HG03565 (cell line): ENCODE measurements at regions not wholly inside any gene's neighbourhood (a gene's known extent, or its start where the extent isn't known, plus 50 kb on each side); places are given as distances from the start of the nearest gene placed in this dataset.

Experiments
- ATAC-seq: cut with Tn5 transposase; IDR thresholded peaks from one replicate; pipeline ENCODE4 v1.9.1; 2021; ENCODE audit warnings: mild to moderate bottlenecking, moderate library complexity; ENCODE audit not compliant: unreplicated experiment

DNA sequence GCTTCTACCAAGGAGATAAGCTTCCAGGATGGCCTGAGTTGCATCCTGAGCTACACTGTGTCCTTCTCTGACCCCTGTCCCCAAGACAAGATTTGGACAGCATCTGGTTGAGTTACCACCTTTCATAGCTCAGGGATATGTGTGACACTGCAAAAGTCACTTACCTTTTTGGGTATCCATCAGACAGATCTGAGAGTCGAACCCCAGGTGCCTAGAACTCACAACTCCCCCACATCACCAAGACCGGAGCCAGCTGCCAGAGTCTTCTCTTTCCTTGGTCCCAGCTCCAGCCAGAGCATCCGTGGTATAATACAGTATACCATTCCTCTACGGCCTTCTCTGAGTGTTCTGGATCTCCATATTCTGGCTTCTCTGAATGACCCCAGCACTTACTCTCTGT lies 133.0 kb downstream of the CD83 start:
- no peak for ATAC-seq

GRCh38 chr6:14252271-14252850 lies 134.8 kb downstream of the CD83 start:
- ATAC-seq, result no peak

GRCh38 chr6:14254505-14254904 lies 136.9 kb downstream of the CD83 start:
- ATAC-seq, result peak; percentile 71

DNA sequence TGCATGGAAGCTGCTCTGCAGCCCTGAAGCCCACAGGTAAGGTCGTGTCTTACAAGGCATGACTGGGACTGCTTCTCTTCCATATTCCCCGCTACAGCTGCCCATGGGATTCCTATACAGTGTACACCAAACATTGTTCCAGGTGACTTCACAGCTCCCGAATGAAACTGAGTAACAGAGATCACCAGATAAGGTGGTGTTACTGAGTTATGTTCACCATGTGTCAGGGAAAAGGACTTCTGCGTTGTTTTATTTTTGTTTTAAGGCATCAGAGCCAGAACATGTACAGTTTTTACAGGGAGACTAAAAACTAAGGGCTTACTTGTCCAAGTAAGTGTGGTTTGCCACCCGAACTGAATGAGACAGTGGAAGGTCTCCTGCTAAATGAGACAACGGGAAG lies 138.3 kb downstream of the CD83 start:
- ATAC-seq, result no peak

- no peak for ATAC-seq
Measured at GRCh38 chr6:14258117-14258516, 140.5 kb downstream of the CD83 start.

- ATAC-seq, result no peak
Measured at GRCh38 chr6:14258695-14259593, 141.4 kb downstream of the CD83 start.

DNA sequence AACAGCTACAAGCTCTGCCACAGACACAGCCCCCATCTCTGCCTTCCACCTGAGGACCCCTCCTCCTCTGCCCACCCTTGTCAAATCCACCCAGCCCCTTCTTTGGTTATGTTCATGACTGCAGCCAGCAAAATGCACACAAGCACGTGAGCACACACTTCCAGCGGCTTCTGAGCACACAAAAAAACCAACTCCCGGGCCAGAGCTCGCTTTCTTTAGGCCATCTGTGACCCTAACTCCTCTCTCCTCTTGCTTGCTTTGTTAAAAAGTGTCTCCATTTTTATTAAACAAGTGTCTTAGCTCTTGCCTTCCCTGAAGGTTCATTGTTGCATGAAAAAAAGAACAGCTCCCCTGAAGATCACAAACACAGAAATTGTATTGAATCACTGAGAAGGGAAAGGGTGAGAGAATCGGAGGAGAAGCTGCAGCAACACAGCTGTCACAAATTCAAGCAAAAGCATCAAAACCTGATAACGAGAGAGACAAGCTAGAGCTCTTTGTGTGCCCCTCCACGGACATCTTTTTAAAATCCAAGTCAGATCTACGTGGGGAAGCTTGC lies 142.1 kb downstream of the CD83 start:
- ATAC-seq, result no peak

- no peak for ATAC-seq
Measured at GRCh38 chr6:14260839-14261238, 143.3 kb downstream of the CD83 start.

- no peak for ATAC-seq
Measured at GRCh38 chr6:14263881-14264424, 146.4 kb downstream of the CD83 start.

DNA sequence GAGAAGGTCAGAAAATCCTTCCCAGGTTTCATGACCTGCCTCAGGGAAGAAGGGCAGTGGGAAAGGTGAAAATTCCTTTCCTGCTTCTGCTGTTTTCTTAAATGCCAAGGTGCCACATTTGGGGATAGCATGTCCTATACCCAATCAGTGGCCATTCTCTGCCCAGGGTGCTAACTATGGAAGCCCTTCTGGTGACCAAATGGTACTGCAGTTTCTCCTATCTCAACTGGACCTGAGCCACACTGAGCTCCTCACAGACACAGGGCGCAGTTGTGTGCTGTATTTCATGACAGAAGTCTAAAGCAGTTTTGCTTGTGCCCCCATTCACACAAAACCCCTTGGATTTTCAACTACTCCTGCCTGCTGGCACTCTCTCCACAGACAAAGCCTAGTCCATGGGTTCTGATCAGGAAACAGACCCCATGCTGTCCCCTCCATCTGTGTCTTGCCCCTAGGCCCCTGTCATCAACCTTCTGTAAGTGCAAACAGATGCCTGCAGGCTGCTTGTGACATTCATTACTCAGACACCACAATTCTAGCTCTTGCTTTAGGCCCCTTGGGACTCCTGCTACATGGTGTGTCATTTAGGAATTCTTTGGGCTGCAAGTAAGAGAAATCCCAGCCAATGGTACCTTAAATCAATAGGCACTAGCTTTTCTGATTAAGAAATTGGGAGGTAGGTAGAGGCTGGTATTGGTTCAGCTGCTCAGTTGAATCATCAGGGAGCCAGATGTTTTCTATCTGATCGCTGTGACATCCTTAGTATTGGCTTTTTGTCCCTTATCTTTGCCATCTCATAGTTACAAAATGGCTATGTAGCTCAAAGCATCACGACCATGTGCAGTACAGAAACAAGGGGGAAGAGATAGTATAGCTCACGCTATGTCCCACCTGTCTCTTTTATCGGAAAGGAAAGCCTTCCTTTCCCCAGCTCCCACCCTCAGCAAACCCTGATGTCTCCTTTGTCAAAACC lies 147.8 kb downstream of the CD83 start:
- ATAC-seq, result no peak

GRCh38 chr6:14266266-14266665 lies 148.7 kb downstream of the CD83 start:
- no peak for ATAC-seq

DNA sequence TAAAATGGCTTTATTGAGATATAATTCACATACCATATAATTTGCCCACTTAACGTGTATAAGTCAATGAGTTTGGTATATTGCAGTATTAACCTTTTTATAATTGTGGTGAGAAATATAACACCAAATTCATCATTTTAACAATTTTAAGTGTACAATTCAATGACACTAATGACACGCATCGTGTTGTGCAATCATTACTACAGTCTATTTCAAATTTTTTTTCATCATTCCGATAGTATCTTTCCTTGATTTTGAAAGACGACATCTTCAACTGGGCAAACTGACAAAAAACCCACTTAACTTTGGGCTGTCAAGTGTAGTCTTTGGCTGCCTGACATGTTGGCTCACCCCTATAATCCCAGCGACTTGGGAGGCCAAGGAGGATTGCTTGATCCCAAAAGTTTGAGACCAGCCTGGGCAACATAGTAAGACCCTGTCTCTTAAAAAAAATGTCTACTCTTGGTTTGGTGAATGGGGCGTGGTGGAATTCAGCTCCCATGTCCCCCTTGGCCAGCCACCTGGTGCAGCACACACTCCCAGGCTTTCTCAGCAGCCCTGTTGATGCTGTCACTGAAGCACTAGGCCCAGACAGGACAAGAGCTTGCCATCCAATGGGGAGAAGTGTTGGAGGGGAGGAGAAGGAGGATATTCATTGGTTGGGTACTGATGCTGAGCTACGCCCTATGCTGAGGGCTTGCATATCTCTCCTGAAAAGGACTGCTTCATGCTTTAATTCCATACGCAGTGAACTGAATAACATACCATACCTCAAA lies 150.5 kb downstream of the CD83 start:
- ATAC-seq, result no peak

DNA sequence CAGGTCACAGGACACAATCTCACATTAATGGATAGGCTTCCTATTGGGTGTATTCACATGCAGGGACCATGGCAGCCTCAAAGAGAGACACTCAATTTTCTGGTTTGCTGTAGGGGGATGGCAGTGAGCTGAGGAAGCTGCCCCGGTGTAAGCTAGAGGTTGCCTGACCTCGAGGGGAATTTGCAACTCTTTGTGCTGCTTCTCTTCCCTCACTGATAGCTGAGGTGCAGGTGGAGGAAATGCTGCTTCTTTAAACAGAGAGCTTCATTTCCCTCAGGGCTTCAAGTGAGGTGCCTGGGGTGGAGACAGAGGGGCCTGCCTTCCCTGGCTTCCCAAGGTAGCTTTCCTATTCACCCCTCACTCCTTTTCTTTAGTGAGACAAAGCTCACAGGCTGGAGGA lies 151.9 kb downstream of the CD83 start:
- ATAC-seq, result no peak

DNA sequence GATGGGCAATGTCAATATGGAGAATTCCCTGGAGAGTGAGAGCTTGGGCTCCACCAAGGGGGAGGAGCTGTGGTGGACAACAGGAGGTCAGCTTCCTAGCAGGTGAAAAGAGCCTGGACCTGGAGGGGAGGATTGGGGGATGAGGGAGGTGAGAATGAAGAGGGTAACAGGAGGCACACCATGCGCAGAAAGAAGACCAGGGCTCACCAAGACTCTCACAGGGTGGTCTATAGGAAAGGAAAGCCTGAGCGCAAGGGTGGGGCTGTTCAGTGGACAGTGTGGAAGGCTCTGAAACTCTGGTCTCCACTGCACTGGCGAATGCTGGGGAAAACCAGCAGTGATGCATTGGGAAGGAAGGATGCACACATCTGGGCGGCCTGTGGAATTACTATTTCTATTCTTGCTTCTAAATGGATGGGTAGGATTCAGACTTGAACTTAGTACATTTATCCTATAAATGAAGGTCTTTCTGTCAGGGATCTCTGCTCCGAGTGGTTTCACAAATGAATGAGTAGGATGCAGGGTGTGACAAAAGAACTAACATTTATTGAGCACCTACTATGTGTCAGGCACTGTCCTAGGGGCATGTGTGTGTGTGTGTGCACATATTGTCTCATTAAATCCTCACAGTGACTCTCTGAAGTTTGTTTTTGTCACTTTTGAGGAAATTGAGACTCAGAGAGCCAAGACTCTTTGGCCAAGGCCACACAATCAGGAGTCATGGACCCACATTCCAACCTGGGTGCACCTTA lies 152.7 kb downstream of the CD83 start:
- ATAC-seq, result no peak

- ATAC-seq, result no peak
Measured at GRCh38 chr6:14270925-14271788, 153.6 kb downstream of the CD83 start.

GRCh38 chr6:14271789-14272736 lies 154.5 kb downstream of the CD83 start:
- no peak for ATAC-seq

DNA sequence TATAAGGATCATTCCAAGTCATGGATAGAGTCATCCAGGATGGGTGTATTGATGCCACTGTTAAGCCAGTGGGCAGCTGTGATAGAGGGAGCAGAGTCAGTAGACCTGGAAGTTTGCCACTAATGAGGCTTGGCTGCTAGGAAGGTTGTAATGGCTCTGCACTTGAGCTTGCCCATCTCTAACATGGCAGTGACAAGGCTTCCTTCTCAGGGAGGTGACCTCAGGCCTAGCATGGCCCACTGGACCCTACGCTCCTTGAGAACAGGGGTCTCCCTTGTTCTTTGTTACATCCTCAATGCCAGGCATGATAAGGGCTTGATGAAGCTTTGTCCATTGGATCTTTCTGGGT lies 155.1 kb downstream of the CD83 start:
- ATAC-seq, result no peak
